GM12878 (cell line): ENCODE measurements at regions not wholly inside any gene's neighbourhood (a gene's known extent, or its start where the extent isn't known, plus 50 kb on each side); places are given as distances from the start of the nearest gene placed in this dataset.
"Not testable (repeated sequence)": the region's sequence is repeated elsewhere in the genome, so short reads cannot be mapped to it uniquely, and the experiment has no call there.

Source experiments
- ATAC-seq: fragments of 200-7000 bp; cut with Tn5 transposase; 3 replicates; pipeline ENCODE4 v1.9.1; 2020; ENCODE audit warnings: mild to moderate bottlenecking, moderate library complexity
- BruUV-seq: library from RNA; stranded (reverse); fragments of 400-500 nt; replicated peaks from 2 replicates; lab custom pipeline; 2021; lab: Mats Ljungman, UMichigan
- CTCF ChIA-PET: fragments of 300-600 bp; sonication (Branson Sonifier 250); formaldehyde crosslinking; extraction: SDS; loops from one replicate; lab custom pipeline; 2021; ENCODE audit warnings: inconsistent platforms; lab: Yijun Ruan, JAX
- POLR2A ChIA-PET: fragments of 350-600 bp; formaldehyde crosslinking; extraction: SDS; loops from one replicate; lab custom pipeline; 2021; ENCODE audit warnings: inconsistent platforms; lab: Charles Lee
- RAD21 ChIA-PET: fragments of 300-600 bp; sonication (Branson Sonifier 250); formaldehyde crosslinking; loops from one replicate; lab custom pipeline; 2023; ENCODE audit warnings: antibody characterized with exemption; ENCODE audit not compliant: unreplicated experiment; lab: Charles Lee
- SMC1A ChIA-PET: fragments of 300-600 bp; sonication (Branson Sonifier 250); formaldehyde crosslinking; loops from one replicate; lab custom pipeline; 2023; ENCODE audit not compliant: unreplicated experiment, uncharacterized antibody; lab: Charles Lee
- DNase-seq: peaks from one replicate; pipeline ENCODE4 v3.0.0-alpha.2; 2011; ENCODE audit warnings: low read depth, low spot score
- FAIRE-seq: peaks from 3 replicates; lab custom pipeline; 2011; peaks lifted over from hg19 to GRCh38; lab: Jason Lieb, UNC
- H2AFZ ChIP-seq: 2 replicates; pipeline ENCODE4 v1.6.0; 2011; ENCODE audit warnings: low read depth, low read length, control low read depth; ENCODE audit not compliant: control insufficient read depth
- H3K27ac ChIP-seq: 2 replicates; pipeline ENCODE4 v1.5.1; 2011; ENCODE audit warnings: control low read depth; ENCODE audit not compliant: control insufficient read depth, insufficient read depth
- H3K27me3 ChIP-seq, 2 experiments: replicated peaks in 1 of 2; 2 replicates each; pipeline versions ENCODE4 v1.6.0 to v1.6.1; 2011; ENCODE audit warnings: low read length in 1 of 2; ENCODE audit not compliant: control insufficient read depth in 2 of 2, insufficient read depth in 2 of 2
- H3K36me3 ChIP-seq, 2 experiments: 2 replicates each; pipeline ENCODE4 v1.5.1; 2011; ENCODE audit warnings: low read length in 1 of 2; ENCODE audit not compliant: control insufficient read depth in 2 of 2, insufficient read depth in 2 of 2
- H3K4me1 ChIP-seq: 2 replicates; pipeline ENCODE4 v1.6.1; 2011; ENCODE audit warnings: mild to moderate bottlenecking, low read length, moderate library complexity, mixed read lengths; ENCODE audit not compliant: control insufficient read depth, insufficient read depth
- H3K4me2 ChIP-seq: 2 replicates; pipeline ENCODE4 v1.6.0; 2011; ENCODE audit warnings: control low read depth; ENCODE audit not compliant: control insufficient read depth, insufficient read depth
- H3K4me3 ChIP-seq: fragments of 200-600 bp; sonication (generic); 2 replicates; pipeline ENCODE4 v1.5.1; 2016
- H3K79me2 ChIP-seq: 2 replicates; pipeline ENCODE4 v1.6.0; 2011; ENCODE audit warnings: low read length; ENCODE audit not compliant: control insufficient read depth, insufficient read depth
- H3K9ac ChIP-seq: 2 replicates; pipeline ENCODE4 v1.8.0; 2011; ENCODE audit warnings: low read length, control low read depth, mixed read lengths; ENCODE audit not compliant: control insufficient read depth, insufficient read depth
- H3K9me3 ChIP-seq: replicated peaks from 3 replicates; pipeline ENCODE4 v1.5.1; 2011; ENCODE audit warnings: mild to moderate bottlenecking, low read length; ENCODE audit not compliant: control insufficient read depth, insufficient read depth
- H4K20me1 ChIP-seq: 2 replicates; pipeline ENCODE4 v1.6.0; 2011; ENCODE audit not compliant: control insufficient read depth, insufficient read depth
- KDM1A ChIP-seq: fragments of 200-600 bp; sonication (generic); IDR thresholded peaks from 2 replicates; pipeline ENCODE4 v1.6.1; 2016; ENCODE audit warnings: borderline replicate concordance
- NFXL1 ChIP-seq: fragments of 450-650 bp; IDR thresholded peaks from 2 replicates; pipeline ENCODE4 v1.6.1; 2017; ENCODE audit warnings: antibody characterized with exemption, mild to moderate bottlenecking, borderline replicate concordance
- NFYB ChIP-seq: IDR thresholded peaks from 2 replicates; pipeline ENCODE4 v1.6.1; 2011; ENCODE audit warnings: low read depth, mild to moderate bottlenecking, low read length, improper control_type of control experiment, moderate library complexity; ENCODE audit not compliant: insufficient read depth
- YBX1 ChIP-seq: fragments of 450-650 bp; IDR thresholded peaks from 2 replicates; pipeline ENCODE4 v1.6.1; 2016; ENCODE audit warnings: antibody characterized with exemption
- ZZZ3 ChIP-seq: IDR thresholded peaks from 2 replicates; pipeline ENCODE4 v1.6.1; 2011; ENCODE audit warnings: low read depth; ENCODE audit not compliant: control insufficient read depth, insufficient read length
- whole genome bisulfite sequencing: methylation state at CpG from one replicate; pipeline ENCODE4 v1.1.6; 2016; ENCODE audit warnings: low lambda C conversion rate; ENCODE audit not compliant: insufficient replicate concordance, insufficient coverage; ENCODE audit errors: missing lambda C conversion rate; 5-methylcytosine and 5-hydroxymethylcytosine counted together
- in situ Hi-C: fragments of 300-500 bp; cut with MboI; formaldehyde crosslinking; loops from 9 replicates; pipeline ENCODE4 v1.14.3; 2018; ENCODE audit warnings: mixed read lengths
- intact Hi-C: fragments of 100-400 bp; cut with micrococcal nuclease; formaldehyde crosslinking; loops from one replicate; pipeline ENCODE4 v1.14.2; 2022; ENCODE audit not compliant: unreplicated experiment
- TF ChIP-seq, protein P1 (sequence below): IDR thresholded peaks from 2 replicates; pipeline ENCODE4 v1.6.1; 2011; ENCODE audit warnings: borderline replicate concordance, low read depth, mild to moderate bottlenecking, moderate library complexity, mixed read lengths, low read length; ENCODE audit not compliant: insufficient read depth; ENCODE audit errors: extremely low read length
- TF ChIP-seq, protein P2 (sequence below): fragments of 450-650 bp; IDR thresholded peaks from 2 replicates; pipeline ENCODE4 v1.6.1; 2017; ENCODE audit warnings: borderline replicate concordance

DNA sequence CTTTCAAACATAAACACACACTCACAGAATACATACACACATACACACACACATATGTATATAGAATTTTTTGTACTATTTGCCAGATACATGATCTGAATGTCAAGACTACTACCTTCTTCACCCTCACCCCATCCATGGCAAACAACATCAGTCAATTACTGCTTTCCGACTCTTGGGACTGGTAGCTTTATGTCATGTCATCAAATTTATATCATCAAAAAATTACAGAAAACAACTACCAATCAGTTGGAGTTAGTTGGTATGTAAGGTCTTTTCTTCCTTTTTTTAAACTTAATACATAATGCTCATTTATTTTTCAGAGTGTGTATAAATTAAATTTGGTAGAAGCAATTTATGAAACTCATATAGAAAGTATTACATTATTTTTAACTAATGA is 305.7 kb upstream of the MDFIC2 start (continued):
- TF ChIP-seq NFYB (no peak), ZZZ3 (no peak), NFXL1 (no peak), KDM1A (no peak), YBX1 (no peak)
- TF ChIP-seq, protein P1, sequence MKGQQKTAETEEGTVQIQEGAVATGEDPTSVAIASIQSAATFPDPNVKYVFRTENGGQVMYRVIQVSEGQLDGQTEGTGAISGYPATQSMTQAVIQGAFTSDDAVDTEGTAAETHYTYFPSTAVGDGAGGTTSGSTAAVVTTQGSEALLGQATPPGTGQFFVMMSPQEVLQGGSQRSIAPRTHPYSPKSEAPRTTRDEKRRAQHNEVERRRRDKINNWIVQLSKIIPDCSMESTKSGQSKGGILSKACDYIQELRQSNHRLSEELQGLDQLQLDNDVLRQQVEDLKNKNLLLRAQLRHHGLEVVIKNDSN: no peak
- TF ChIP-seq, protein P2, sequence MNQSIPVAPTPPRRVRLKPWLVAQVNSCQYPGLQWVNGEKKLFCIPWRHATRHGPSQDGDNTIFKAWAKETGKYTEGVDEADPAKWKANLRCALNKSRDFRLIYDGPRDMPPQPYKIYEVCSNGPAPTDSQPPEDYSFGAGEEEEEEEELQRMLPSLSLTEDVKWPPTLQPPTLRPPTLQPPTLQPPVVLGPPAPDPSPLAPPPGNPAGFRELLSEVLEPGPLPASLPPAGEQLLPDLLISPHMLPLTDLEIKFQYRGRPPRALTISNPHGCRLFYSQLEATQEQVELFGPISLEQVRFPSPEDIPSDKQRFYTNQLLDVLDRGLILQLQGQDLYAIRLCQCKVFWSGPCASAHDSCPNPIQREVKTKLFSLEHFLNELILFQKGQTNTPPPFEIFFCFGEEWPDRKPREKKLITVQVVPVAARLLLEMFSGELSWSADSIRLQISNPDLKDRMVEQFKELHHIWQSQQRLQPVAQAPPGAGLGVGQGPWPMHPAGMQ: no peak

DNA sequence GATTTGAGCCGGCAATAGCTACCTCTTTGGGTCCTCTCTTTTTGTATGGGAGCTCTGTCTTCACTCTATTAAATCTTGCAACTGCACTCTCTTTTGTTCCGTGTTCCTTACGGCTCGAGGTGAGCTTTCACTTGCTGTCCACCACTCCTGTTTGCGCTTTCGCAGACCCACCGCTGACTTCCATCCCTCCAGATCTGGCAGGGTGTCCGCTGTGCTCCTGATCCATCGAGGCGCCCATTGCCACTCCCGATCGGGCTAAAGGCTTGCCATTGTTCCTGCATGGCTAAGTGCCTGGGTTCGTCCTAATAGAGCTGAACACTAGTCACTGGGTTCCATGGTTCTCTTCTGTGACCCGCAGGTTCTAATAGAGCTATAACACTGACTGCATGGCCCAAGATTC is 304.9 kb upstream of the MDFIC2 start:
- H2AFZ ChIP-seq, H3K27me3 ChIP-seq, H3K27ac ChIP-seq, BruUV-seq, H3K9ac ChIP-seq, DNase-seq, H3K4me1 ChIP-seq, FAIRE-seq, intact Hi-C loops, POLR2A ChIA-PET, H3K4me2 ChIP-seq, in situ Hi-C loops, H4K20me1 ChIP-seq, RAD21 ChIA-PET, H3K9me3 ChIP-seq, H3K79me2 ChIP-seq, H3K4me3 ChIP-seq, ATAC-seq, H3K36me3 ChIP-seq, SMC1A ChIA-PET: not testable (repeated sequence)
- CTCF ChIA-PET: interaction anchor here (1.0 to 1.7 kb wide), 2 partner anchors 15 to 29 kb away, joined by 3 to 4 read pairs; no protein-coding TSS in a partner anchor
- WGBS: 52% methylated on average over 14 of the region's 14 CpGs
